Ovary (tissue), 7 donors: ENCODE measurements at regions not wholly inside any gene's neighbourhood (a gene's known extent, or its start where the extent isn't known, plus 50 kb on each side); places are given as distances from the start of the nearest gene placed in this dataset.

Source experiments
- DNase-seq, 5 donors: peaks; one replicate each; pipeline ENCODE4 v3.0.0-alpha.2; 2019 to 2020
- H3K27ac ChIP-seq, 2 donors: fragments of 200-600 bp; one replicate each; pipeline versions ENCODE4 v1.5.1 to v1.8.0; 2019 to 2022
- H3K27me3 ChIP-seq: fragments of 200-600 bp; one replicate; pipeline ENCODE4 v1.8.0; 2022
- H3K36me3 ChIP-seq: fragments of 200-600 bp; sonication (generic); one replicate; pipeline ENCODE4 v1.5.1; 2019
- H3K4me1 ChIP-seq: one replicate; pipeline ENCODE4 v1.8.1; 2013; ENCODE audit warnings: mild to moderate bottlenecking, moderate library complexity; ENCODE audit not compliant: insufficient read depth
- H3K4me3 ChIP-seq: fragments of 200-600 bp; sonication (generic); one replicate; pipeline ENCODE4 v1.5.1; 2017
- H3K9me3 ChIP-seq, 2 donors: fragments of 200-600 bp in 1 of 2; sonication (generic) in 1 of 2; one replicate each; pipeline versions ENCODE4 v1.5.1 to v1.8.1; 2013 to 2019; ENCODE audit warnings: mild to moderate bottlenecking in 1 of 2, moderate library complexity in 1 of 2
- EP300 ChIP-seq: sonication (generic); formaldehyde crosslinking; IDR thresholded peaks from one replicate; pipeline ENCODE4 v1.6.1; 2017; ENCODE audit warnings: antibody characterized with exemption
- POLR2A ChIP-seq: fragments of 450-650 bp; IDR thresholded peaks from one replicate; pipeline ENCODE4 v1.6.1; 2017; ENCODE audit warnings: antibody characterized with exemption, mild to moderate bottlenecking, moderate library complexity
- WGBS, 3 donors: extraction: QIAGEN DNeasy Blood & Tissue Kit in 1 of 3; methylation state at CpG; one replicate each; pipeline versions ENCODE4 v1.1.5 to v1.1.7; 2013 to 2017; 5-methylcytosine and 5-hydroxymethylcytosine counted together
- intact Hi-C, 4 donors: fragments of 100-400 bp; cut with DNase I; formaldehyde crosslinking; loops; one replicate each; pipeline versions ENCODE4 v1.11.0 to v1.15.1; 2022 to 2023
- TF ChIP-seq, protein P1 (sequence below), 3 donors: fragments of 450-650 bp in 2 of 3; fragments of 200-600 bp in 1 of 3; IDR thresholded peaks; one replicate each; pipeline versions ENCODE4 v1.5.1 to v1.8.0; 2016 to 2022; ENCODE audit warnings: antibody characterized with exemption in 3 of 3, mild to moderate bottlenecking in 1 of 3
- donor health status: DM: no; HTN: no; CAD: no; lungs with moderate emphysema.
- donor health status: DM: no; HTN: no; CAD: no.
- donor health status: Bipolar disorder and iron deficiency.
- donor health status: DM: no; HTN: no; CAD: no.
- donor health status: DM: yes; HTN: yes; CAD: no.

DNA sequence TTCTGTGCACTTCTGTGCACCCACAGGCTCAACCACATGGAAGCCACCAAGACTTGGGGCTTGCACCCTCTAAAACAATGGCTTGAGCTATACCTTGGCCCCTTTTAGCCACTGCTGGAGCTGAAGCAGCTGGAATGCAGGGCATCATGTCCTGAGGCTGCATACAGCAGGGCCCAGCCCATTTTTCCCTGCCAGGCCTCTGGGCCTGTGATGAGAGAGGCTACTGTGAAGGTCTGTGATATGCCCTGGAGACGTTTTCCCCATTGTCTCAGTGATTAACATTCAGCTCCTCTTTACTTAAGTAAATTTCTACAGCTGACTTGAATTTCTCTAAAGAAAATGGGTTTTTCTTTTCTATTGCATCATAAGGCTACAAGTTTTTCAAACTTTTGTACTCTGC lies 134.0 kb upstream of the EGFLAM start:
- no peak overlapping the region for H3K27ac ChIP-seq
- H3K4me3 ChIP-seq = no peak overlapping the region
- no peaks in the 10 kb centered on the region for H3K9me3 ChIP-seq
- intact Hi-C loops = no loop called here
- no peaks in the 10 kb centered on the region for H3K4me1 ChIP-seq
- WGBS, 3 donors = 56 to 75% (median 64%) methylated on average over 1 of the region's 1 CpG
- no peaks in the 10 kb centered on the region for H3K36me3 ChIP-seq
- no peak for DNase-seq
- H3K27me3 ChIP-seq = no peaks in the 10 kb centered on the region
- no peak for TF ChIP-seq EP300
- TF ChIP-seq, protein P1, sequence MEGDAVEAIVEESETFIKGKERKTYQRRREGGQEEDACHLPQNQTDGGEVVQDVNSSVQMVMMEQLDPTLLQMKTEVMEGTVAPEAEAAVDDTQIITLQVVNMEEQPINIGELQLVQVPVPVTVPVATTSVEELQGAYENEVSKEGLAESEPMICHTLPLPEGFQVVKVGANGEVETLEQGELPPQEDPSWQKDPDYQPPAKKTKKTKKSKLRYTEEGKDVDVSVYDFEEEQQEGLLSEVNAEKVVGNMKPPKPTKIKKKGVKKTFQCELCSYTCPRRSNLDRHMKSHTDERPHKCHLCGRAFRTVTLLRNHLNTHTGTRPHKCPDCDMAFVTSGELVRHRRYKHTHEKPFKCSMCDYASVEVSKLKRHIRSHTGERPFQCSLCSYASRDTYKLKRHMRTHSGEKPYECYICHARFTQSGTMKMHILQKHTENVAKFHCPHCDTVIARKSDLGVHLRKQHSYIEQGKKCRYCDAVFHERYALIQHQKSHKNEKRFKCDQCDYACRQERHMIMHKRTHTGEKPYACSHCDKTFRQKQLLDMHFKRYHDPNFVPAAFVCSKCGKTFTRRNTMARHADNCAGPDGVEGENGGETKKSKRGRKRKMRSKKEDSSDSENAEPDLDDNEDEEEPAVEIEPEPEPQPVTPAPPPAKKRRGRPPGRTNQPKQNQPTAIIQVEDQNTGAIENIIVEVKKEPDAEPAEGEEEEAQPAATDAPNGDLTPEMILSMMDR (IDR thresholded peaks at IDR 0.05) = no peak

DNA sequence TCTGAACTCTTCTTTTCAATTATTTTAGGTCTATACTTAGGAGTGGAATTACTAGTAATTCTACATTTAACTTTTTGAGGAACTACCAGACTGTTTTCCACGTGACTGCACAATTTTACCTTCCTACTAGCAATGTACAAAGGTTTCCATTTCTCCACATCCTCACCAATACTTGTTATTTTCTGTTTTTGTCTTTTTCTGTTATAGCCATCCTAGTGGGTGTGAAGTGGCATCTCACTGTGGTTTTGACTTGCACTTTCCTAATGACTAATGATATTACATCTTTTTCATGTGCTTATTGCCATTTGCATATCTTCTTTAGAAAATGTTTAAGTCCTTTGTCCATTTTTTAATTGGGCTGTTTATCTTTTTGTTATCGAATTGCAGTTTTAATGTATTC lies 136.9 kb upstream of the EGFLAM start:
- Histone ChIP-seq H3K36me3 (no peaks in the 10 kb centered on the region), H3K27ac (no peak overlapping the region), H3K9me3 (no peaks in the 10 kb centered on the region), H3K4me1 (no peaks in the 10 kb centered on the region), H3K4me3 (no peak overlapping the region), H3K27me3 (no peaks in the 10 kb centered on the region)
- no peak for DNase-seq
- TF ChIP-seq POLR2A (no peak), EP300 (no peak)
- TF ChIP-seq, protein P1 (IDR thresholded peaks at IDR 0.05) = no peak
- intact Hi-C loops = no loop called here
- 83 to 95% (median 87%) methylated on average over 2 of the region's 2 CpGs for WGBS, 3 donors

DNA sequence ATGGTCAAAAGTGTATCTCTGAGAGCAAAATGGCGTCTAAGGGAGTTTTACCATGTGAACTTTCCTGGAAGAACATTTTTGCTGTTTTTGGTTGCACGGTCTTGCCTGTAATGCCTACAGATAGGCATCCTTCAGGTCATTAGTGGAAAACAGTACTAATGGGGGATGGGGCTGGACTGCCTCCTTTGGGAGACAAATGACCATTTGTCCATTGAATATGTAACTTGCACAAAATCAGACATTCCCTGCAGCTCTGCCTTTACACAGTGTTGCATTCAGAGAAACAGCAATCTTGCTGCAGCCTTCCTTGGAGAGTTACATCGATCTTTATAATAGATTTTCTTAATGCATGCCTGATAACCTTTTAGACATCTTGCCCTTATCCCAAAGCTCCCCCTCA lies 138.5 kb upstream of the EGFLAM start:
- intact Hi-C loops = no loop called here
- H3K9me3 ChIP-seq = no peaks in the 10 kb centered on the region
- H3K36me3 ChIP-seq = no peaks in the 10 kb centered on the region
- no peaks in the 10 kb centered on the region for H3K27me3 ChIP-seq
- H3K4me1 ChIP-seq = no peaks in the 10 kb centered on the region
- no peak overlapping the region for H3K27ac ChIP-seq
- DNase-seq = no peak
- WGBS, 3 donors = 48 to 70% (median 61%) methylated on average over 3 of the region's 3 CpGs
- no peak for TF ChIP-seq EP300
- TF ChIP-seq, protein P1 (IDR thresholded peaks at IDR 0.05) = no peak
- no peak for TF ChIP-seq POLR2A
- no peak overlapping the region for H3K4me3 ChIP-seq

DNA sequence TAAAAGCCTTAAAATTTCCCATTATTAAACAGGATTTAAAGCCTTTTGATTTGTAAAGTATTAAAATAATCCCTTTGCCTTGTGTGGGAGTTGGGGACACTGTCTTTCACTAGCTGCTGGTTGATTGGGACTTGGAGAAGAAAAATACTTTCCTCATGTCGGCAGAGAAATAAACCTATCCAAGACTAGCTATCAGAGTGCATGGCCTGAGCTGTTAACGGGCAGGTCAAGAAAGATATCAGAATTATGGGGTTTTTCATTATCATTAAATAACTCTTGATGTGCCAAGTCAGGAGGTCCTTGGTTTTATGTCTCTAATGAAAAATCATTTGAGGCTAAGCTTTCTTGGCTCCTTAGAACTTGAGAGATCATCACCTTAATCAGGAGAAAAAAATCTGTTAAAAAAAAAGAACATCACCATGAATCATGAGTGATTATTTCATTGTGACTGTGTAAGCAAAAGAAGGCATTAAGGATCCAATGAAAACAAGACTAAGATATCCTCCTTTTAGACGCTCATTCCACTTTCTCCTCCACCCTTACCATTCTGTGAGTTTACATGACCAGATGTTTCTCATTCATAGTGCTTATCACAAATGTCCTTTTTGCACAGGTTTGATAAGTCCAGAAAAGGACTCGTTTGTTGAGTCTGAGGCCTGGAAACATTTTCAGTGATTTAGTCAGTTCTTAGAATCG lies 140.4 kb upstream of the EGFLAM start:
- TF ChIP-seq, protein P1 (IDR thresholded peaks at IDR 0.05) = no peak
- no peak for TF ChIP-seq EP300
- H3K36me3 ChIP-seq = no peaks in the 10 kb centered on the region
- no peaks in the 10 kb centered on the region for H3K27me3 ChIP-seq
- H3K9me3 ChIP-seq = no peaks in the 10 kb centered on the region
- intact Hi-C loops = no loop called here
- DNase-seq = no peak
- no peak overlapping the region for H3K4me3 ChIP-seq
- H3K27ac ChIP-seq = no peak overlapping the region
- 12 to 17% (median 13%) methylated on average over 5 of the region's 5 CpGs for WGBS, 3 donors
- H3K4me1 ChIP-seq = no peaks in the 10 kb centered on the region
